Smooth muscle cell (in vitro differentiated cells): ENCODE measurements at regions not wholly inside any gene's neighbourhood (a gene's known extent, or its start where the extent isn't known, plus 50 kb on each side); places are given as distances from the start of the nearest gene placed in this dataset.
A peak's percentile ranks its signal among the peaks of the same experiment; 100 is the strongest.

Experiments used
- DNase-seq: peaks from one replicate; lab custom pipeline; 2025; ENCODE audit not compliant: unreplicated experiment; lab: John Stamatoyannopoulos, UW
- H2AFZ ChIP-seq: fragments of 200-600 bp; sonication (generic); 2 replicates; pipeline ENCODE4 v1.6.0; 2016; ENCODE audit warnings: antibody characterized with exemption, low read depth, mild to moderate bottlenecking
- H3F3A ChIP-seq: fragments of 200-600 bp; sonication (generic); 2 replicates; pipeline ENCODE4 v1.6.0; 2017; ENCODE audit warnings: antibody characterized with exemption, low read depth
- H3K27ac ChIP-seq: fragments of 200-600 bp; sonication (generic); 2 replicates; pipeline ENCODE4 v1.5.1; 2016; ENCODE audit warnings: low read depth, mild to moderate bottlenecking
- H3K27me3 ChIP-seq: fragments of 200-600 bp; sonication (generic); 2 replicates; pipeline ENCODE4 v1.6.1; 2016; ENCODE audit warnings: low read depth, mild to moderate bottlenecking
- H3K36me3 ChIP-seq: fragments of 200-600 bp; sonication (generic); 2 replicates; pipeline ENCODE4 v1.5.1; 2016; ENCODE audit warnings: low read depth
- H3K4me1 ChIP-seq: fragments of 200-600 bp; sonication (generic); 2 replicates; pipeline ENCODE4 v1.5.1; 2016; ENCODE audit warnings: low read depth
- H3K4me2 ChIP-seq: fragments of 200-600 bp; sonication (generic); 2 replicates; pipeline ENCODE4 v1.6.0; 2016; ENCODE audit warnings: mild to moderate bottlenecking
- H3K4me3 ChIP-seq: fragments of 200-600 bp; sonication (generic); 2 replicates; pipeline ENCODE4 v1.5.1; 2016; ENCODE audit warnings: mild to moderate bottlenecking
- H3K79me2 ChIP-seq: fragments of 200-600 bp; sonication (generic); 2 replicates; pipeline ENCODE4 v1.6.0; 2016; ENCODE audit warnings: low read depth, mild to moderate bottlenecking
- H3K9ac ChIP-seq: fragments of 200-600 bp; sonication (generic); 2 replicates; pipeline ENCODE4 v1.6.0; 2016; ENCODE audit warnings: low read depth
- H3K9me3 ChIP-seq: fragments of 200-600 bp; sonication (generic); replicated peaks from 2 replicates; pipeline ENCODE4 v1.5.1; 2016; ENCODE audit warnings: low read depth
- H4K20me1 ChIP-seq: fragments of 200-600 bp; sonication (generic); 2 replicates; pipeline ENCODE4 v1.6.0; 2016; ENCODE audit warnings: low read depth
- WGBS: methylation state at CpG from one replicate; pipeline ENCODE4 v1.1.7; 2016; ENCODE audit warnings: low lambda C conversion rate; 5-methylcytosine and 5-hydroxymethylcytosine counted together
- TF ChIP-seq, protein P1 (sequence below): fragments of 200-600 bp; sonication (generic); IDR thresholded peaks from 2 replicates; pipeline ENCODE4 v1.5.1; 2017; ENCODE audit warnings: borderline replicate concordance, mild to moderate bottlenecking, antibody characterized with exemption; ENCODE audit not compliant: insufficient read depth, poor library complexity, severe bottlenecking

DNA sequence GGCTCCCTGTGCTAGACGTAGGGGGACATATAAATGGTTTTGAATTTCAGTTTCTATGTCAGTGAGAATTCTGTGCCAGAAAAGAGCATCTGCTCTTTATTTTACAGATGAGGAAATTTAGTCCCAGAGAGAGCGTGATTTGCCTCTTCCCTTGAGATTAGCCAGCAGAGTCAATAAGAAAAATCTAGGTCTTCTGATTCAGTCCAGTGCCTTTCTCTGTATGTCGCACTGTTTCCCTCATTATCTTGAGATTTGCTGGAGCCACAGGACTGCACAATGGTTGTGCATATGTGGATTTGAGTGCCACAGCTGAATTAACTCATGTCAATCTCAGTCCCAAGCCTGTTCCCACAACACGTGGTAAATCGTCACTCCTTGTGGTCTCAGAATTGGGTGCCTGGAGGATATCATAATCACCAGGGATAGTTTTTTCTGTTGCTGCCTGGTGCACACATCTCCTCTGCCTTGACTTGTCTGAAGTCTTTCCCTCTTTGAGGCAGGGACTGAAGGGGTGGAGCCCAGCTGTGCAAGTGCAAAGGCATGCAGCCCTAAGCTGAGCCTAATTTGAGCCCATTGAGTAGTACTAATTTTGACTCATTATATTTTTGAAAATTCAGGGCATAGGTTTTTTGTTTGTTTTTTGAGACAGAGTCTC, 276.7 kb downstream of the SOX4 start:
- peak overlapping the region; percentile 53 for H3K27ac ChIP-seq
- 16% methylated on average over 5 of the region's 5 CpGs for WGBS

DNA sequence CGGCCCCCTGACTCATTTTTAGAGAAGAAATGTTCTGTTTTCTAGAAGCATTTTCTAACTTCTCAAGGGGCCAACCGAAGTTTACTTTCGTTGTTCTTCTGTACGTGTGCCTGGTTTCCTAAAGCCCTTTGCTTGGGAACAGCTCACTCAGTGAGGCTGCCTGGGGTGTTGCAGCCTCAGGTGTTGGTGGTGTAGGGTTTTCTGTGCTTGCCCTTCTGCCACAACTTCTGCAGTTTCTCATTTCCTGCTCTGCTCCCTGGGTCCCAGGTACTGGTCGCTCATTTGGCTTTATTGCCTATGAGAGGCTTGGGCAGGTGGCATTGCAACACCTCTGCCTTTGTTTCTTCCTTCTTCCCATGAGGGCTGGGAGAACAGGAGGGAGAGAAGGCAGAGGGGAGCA, 278.3 kb downstream of the SOX4 start:
- Histone ChIP-seq H3K4me2 (no peak overlapping the region), H3F3A (peaks cover 11% of the 10 kb centered on the region), H3K36me3 (no peaks in the 10 kb centered on the region), H3K27me3 (no peaks in the 10 kb centered on the region), H3K27ac (no peak overlapping the region), H3K79me2 (no peaks in the 10 kb centered on the region), H4K20me1 (peaks cover 8% of the 10 kb centered on the region), H3K4me3 (no peak overlapping the region), H3K4me1 (peaks cover 15% of the 10 kb centered on the region), H2AFZ (no peak overlapping the region), H3K9ac (no peak overlapping the region), H3K9me3 (no peaks in the 10 kb centered on the region)
- 74% methylated on average over 5 of the region's 5 CpGs for WGBS
- TF ChIP-seq, protein P1, sequence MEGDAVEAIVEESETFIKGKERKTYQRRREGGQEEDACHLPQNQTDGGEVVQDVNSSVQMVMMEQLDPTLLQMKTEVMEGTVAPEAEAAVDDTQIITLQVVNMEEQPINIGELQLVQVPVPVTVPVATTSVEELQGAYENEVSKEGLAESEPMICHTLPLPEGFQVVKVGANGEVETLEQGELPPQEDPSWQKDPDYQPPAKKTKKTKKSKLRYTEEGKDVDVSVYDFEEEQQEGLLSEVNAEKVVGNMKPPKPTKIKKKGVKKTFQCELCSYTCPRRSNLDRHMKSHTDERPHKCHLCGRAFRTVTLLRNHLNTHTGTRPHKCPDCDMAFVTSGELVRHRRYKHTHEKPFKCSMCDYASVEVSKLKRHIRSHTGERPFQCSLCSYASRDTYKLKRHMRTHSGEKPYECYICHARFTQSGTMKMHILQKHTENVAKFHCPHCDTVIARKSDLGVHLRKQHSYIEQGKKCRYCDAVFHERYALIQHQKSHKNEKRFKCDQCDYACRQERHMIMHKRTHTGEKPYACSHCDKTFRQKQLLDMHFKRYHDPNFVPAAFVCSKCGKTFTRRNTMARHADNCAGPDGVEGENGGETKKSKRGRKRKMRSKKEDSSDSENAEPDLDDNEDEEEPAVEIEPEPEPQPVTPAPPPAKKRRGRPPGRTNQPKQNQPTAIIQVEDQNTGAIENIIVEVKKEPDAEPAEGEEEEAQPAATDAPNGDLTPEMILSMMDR = no peak
- DNase-seq = no peak

More for the DNA sequence above, 276.7 kb downstream of the SOX4 start:
- no peaks in the 10 kb centered on the region for H3K27me3 ChIP-seq
- peaks cover 11% of the 10 kb centered on the region for H3F3A ChIP-seq
- peaks cover 8% of the 10 kb centered on the region for H4K20me1 ChIP-seq
- no peaks in the 10 kb centered on the region for H3K79me2 ChIP-seq
- DNase-seq = no peak
- TF ChIP-seq, protein P1 = no peak
- H3K4me2 ChIP-seq = peak overlapping the region; percentile 21
- peaks cover 15% of the 10 kb centered on the region for H3K4me1 ChIP-seq
- no peaks in the 10 kb centered on the region for H3K36me3 ChIP-seq
- H3K9me3 ChIP-seq = no peaks in the 10 kb centered on the region
- H2AFZ ChIP-seq = no peak overlapping the region
- H3K4me3 ChIP-seq = no peak overlapping the region
- H3K9ac ChIP-seq = no peak overlapping the region

GRCh38 chr6:21872749-21873148, 279.2 kb downstream of the SOX4 start:
- H3K4me2 ChIP-seq = no peak overlapping the region
- no peaks in the 10 kb centered on the region for H3K27me3 ChIP-seq
- DNase-seq = no peak
- H3K4me1 ChIP-seq = peaks cover 15% of the 10 kb centered on the region
- no peak overlapping the region for H3K4me3 ChIP-seq
- H3K27ac ChIP-seq = no peak overlapping the region
- peaks cover 8% of the 10 kb centered on the region for H4K20me1 ChIP-seq
- H3K36me3 ChIP-seq = no peaks in the 10 kb centered on the region
- H3K9ac ChIP-seq = no peak overlapping the region
- H2AFZ ChIP-seq = no peak overlapping the region
- H3K9me3 ChIP-seq = no peaks in the 10 kb centered on the region
- H3K79me2 ChIP-seq = no peaks in the 10 kb centered on the region
- WGBS = 88% methylated on average over 2 of the region's 2 CpGs
- peaks cover 11% of the 10 kb centered on the region for H3F3A ChIP-seq
- TF ChIP-seq, protein P1 = no peak

- Histone ChIP-seq H3K36me3 (no peaks in the 10 kb centered on the region), H3K9me3 (no peaks in the 10 kb centered on the region), H3K27me3 (no peaks in the 10 kb centered on the region), H3K9ac (no peak overlapping the region), H2AFZ (no peak overlapping the region), H3F3A (peaks cover 7% of the 10 kb centered on the region), H3K79me2 (no peaks in the 10 kb centered on the region), H3K4me2 (peak overlapping the region; percentile 26), H4K20me1 (peaks cover 5% of the 10 kb centered on the region), H3K4me3 (no peak overlapping the region), H3K4me1 (peaks cover 11% of the 10 kb centered on the region), H3K27ac (peak overlapping the region; percentile 31)
- TF ChIP-seq, protein P1 = no peak
- whole genome bisulfite sequencing = 80% methylated on average over 10 of the region's 10 CpGs
- DNase-seq = no peak
These were observed 280.0 kb downstream of the SOX4 start for GRCh38 chr6:21873562-21873961.
